ENCODE measurements at regions not wholly inside any gene's neighbourhood (a gene's known extent, or its start where the extent isn't known, plus 50 kb on each side); places are given as distances from the start of the nearest gene placed in this dataset.

GRCh38 chr3:20604659-20605058 lies 418.7 kb upstream of the SGO1 start:
- Mint-ChIP-seq H3K9me3 (peaks cover 4% of the 10 kb centered on the region), H3K27ac (no peak overlapping the region), H3K36me3 (no peaks in the 10 kb centered on the region), H3K27me3 (ENCODE audit: insufficient read depth, low read depth) (peaks cover 2% of the 10 kb centered on the region), H3K4me3 (no peak overlapping the region), H3K4me1 (peaks cover 8% of the 10 kb centered on the region)
- DNase-seq (ENCODE audit: low spot score) = no peak
- Histone ChIP-seq H3F3A (ENCODE audit: low read depth) (no peaks in the 10 kb centered on the region), H3K4me2 (no peak overlapping the region), H3K9me3 (ENCODE audit: low read depth) (no peaks in the 10 kb centered on the region), H3K27me3 (no peaks in the 10 kb centered on the region), H3K36me3 (no peaks in the 10 kb centered on the region), H3K4me1 (no peaks in the 10 kb centered on the region), H3K9ac (no peak overlapping the region), H4K20me1 (ENCODE audit: low read depth) (no peaks in the 10 kb centered on the region), H3K4me3 (no peak overlapping the region), H2AFZ (replicated peaks) (no peak overlapping the region), H3K27ac (no peak overlapping the region), H3K79me2 (ENCODE audit: low read depth) (no peaks in the 10 kb centered on the region)
- TF ChIP-seq EZH2phosphoT487 (IDR thresholded peaks at IDR 0.05) (no peak), CTCF (IDR thresholded peaks at IDR 0.05) (no peak), EZH2 (IDR thresholded peaks at IDR 0.05) (no peak)

DNA sequence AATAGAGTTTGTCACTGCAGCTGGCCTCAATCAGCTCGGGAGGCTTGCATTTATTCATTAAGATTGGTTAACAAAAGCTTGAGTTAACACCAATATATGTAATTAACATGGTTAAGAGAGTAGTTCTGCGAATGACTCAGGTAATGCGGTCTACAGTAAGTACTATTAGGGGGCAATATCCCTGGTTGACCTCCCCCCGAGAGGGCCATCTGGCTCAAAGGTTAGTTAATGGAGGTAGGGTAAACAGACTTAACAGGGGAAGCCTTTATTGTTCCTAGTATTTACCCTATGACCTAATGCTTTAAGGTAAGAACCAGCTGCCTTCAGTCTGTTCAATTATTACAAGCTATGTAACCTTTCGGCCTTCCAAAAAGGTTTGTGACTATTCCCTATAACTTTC lies 403.3 kb upstream of the SGO1 start:
- Histone ChIP-seq H4K20me1 (ENCODE audit: low read depth) (no peaks in the 10 kb centered on the region), H2AFZ (replicated peaks) (no peak overlapping the region), H3K9me3 (ENCODE audit: low read depth) (no peaks in the 10 kb centered on the region), H3F3A (ENCODE audit: low read depth) (no peaks in the 10 kb centered on the region), H3K9ac (no peak overlapping the region), H3K36me3 (no peaks in the 10 kb centered on the region), H3K4me3 (no peak overlapping the region), H3K4me1 (peaks cover 3% of the 10 kb centered on the region), H3K4me2 (no peak overlapping the region), H3K27ac (no peak overlapping the region), H3K27me3 (no peaks in the 10 kb centered on the region), H3K79me2 (ENCODE audit: low read depth) (no peaks in the 10 kb centered on the region)
- Mint-ChIP-seq H3K4me1 (no peaks in the 10 kb centered on the region), H3K4me3 (no peak overlapping the region), H3K9me3 (no peaks in the 10 kb centered on the region), H3K27ac (no peak overlapping the region), H3K27me3 (ENCODE audit: insufficient read depth, low read depth) (no peaks in the 10 kb centered on the region), H3K36me3 (no peaks in the 10 kb centered on the region)
- TF ChIP-seq CTCF (IDR thresholded peaks at IDR 0.05) = no peak
- TF ChIP-seq EZH2phosphoT487 (IDR thresholded peaks at IDR 0.05) = no peak
- TF ChIP-seq EZH2 (IDR thresholded peaks at IDR 0.05) = no peak
- no peak for DNase-seq (ENCODE audit: low spot score)

GRCh38 chr3:20588781-20589180 lies 402.8 kb upstream of the SGO1 start:
- H3K36me3 ChIP-seq = no peaks in the 10 kb centered on the region
- H4K20me1 ChIP-seq (ENCODE audit: low read depth) = no peaks in the 10 kb centered on the region
- Mint-ChIP-seq H3K27ac (no peak overlapping the region), H3K4me3 (no peak overlapping the region), H3K36me3 (no peaks in the 10 kb centered on the region), H3K4me1 (no peaks in the 10 kb centered on the region), H3K9me3 (no peaks in the 10 kb centered on the region), H3K27me3 (ENCODE audit: insufficient read depth, low read depth) (no peaks in the 10 kb centered on the region)
- no peaks in the 10 kb centered on the region for H3K9me3 ChIP-seq (ENCODE audit: low read depth)
- H3K9ac ChIP-seq = no peak overlapping the region
- TF ChIP-seq EZH2 (IDR thresholded peaks at IDR 0.05) = no peak
- no peak for TF ChIP-seq CTCF (IDR thresholded peaks at IDR 0.05)
- no peak for TF ChIP-seq EZH2phosphoT487 (IDR thresholded peaks at IDR 0.05)
- peaks cover 3% of the 10 kb centered on the region for H3K4me1 ChIP-seq
- DNase-seq (ENCODE audit: low spot score) = no peak
- no peaks in the 10 kb centered on the region for H3F3A ChIP-seq (ENCODE audit: low read depth)
- no peak overlapping the region for H3K27ac ChIP-seq
- H3K4me2 ChIP-seq = no peak overlapping the region
- H2AFZ ChIP-seq (replicated peaks) = no peak overlapping the region
- H3K79me2 ChIP-seq (ENCODE audit: low read depth) = no peaks in the 10 kb centered on the region
- H3K4me3 ChIP-seq = no peak overlapping the region
- H3K27me3 ChIP-seq = no peaks in the 10 kb centered on the region

DNA sequence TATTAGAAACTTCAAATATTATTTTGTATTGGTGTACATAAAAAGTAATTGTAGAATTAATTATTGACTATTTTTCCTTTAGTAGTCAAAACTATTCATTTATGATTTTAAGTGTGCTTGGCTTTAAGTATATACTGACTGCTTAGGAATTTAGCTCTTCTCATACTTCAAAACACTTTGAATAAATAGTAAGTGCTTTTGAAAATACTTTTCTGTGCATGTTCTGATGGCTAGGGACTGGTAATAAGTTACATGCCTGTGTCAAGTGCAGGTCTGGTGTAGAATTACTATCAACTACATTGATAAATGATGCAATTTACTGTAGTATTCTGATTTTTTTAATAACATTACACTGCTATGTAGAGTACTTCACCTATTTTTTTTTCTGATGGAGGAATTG lies 397.6 kb upstream of the SGO1 start:
- TF ChIP-seq EZH2phosphoT487 (IDR thresholded peaks at IDR 0.05) (no peak), EZH2 (IDR thresholded peaks at IDR 0.05) (no peak), CTCF (IDR thresholded peaks at IDR 0.05) (no peak)
- Histone ChIP-seq H2AFZ (replicated peaks) (no peak overlapping the region), H3K79me2 (ENCODE audit: low read depth) (no peaks in the 10 kb centered on the region), H3K4me1 (peaks cover 3% of the 10 kb centered on the region), H3K27ac (no peak overlapping the region), H3K36me3 (no peaks in the 10 kb centered on the region), H3K27me3 (no peaks in the 10 kb centered on the region), H3K4me3 (no peak overlapping the region), H3K4me2 (no peak overlapping the region), H4K20me1 (ENCODE audit: low read depth) (no peaks in the 10 kb centered on the region), H3F3A (ENCODE audit: low read depth) (no peaks in the 10 kb centered on the region), H3K9ac (no peak overlapping the region), H3K9me3 (ENCODE audit: low read depth) (no peaks in the 10 kb centered on the region)
- Mint-ChIP-seq H3K9me3 (no peaks in the 10 kb centered on the region), H3K4me3 (no peak overlapping the region), H3K27me3 (ENCODE audit: insufficient read depth, low read depth) (no peaks in the 10 kb centered on the region), H3K36me3 (no peaks in the 10 kb centered on the region), H3K4me1 (no peaks in the 10 kb centered on the region), H3K27ac (no peak overlapping the region)
- DNase-seq (ENCODE audit: low spot score) = no peak
